Right renal pelvis (tissue), 4 donors: ENCODE measurements at regions not wholly inside any gene's neighbourhood (a gene's known extent, or its start where the extent isn't known, plus 50 kb on each side); places are given as distances from the start of the nearest gene placed in this dataset.
"Not testable (repeated sequence)": the region's sequence is repeated elsewhere in the genome, so short reads cannot be mapped to it uniquely, and the experiment has no call there.

Experiments
- DNase-seq, 4 donors: peaks; one replicate each; pipeline ENCODE4 v3.0.0-alpha.2; 2013; ENCODE audit warnings: low read depth in 4 of 4, low spot score in 3 of 4, missing footprints in 1 of 4

GRCh38 chr9:119951090-119951489 is 581.9 kb upstream of the BRINP1 start:
- DNase-seq: no peak

- DNase-seq: no peak
Measured at GRCh38 chr9:119945686-119946085, 576.5 kb upstream of the BRINP1 start.

GRCh38 chr9:119941091-119941490 is 571.9 kb upstream of the BRINP1 start:
- no peak for DNase-seq

- no peak for DNase-seq
Measured at GRCh38 chr9:119938871-119939270, 569.6 kb upstream of the BRINP1 start.

GRCh38 chr9:119934497-119934896 is 565.3 kb upstream of the BRINP1 start:
- no peak for DNase-seq

GRCh38 chr9:119933191-119933590 is 564.0 kb upstream of the BRINP1 start:
- DNase-seq: no peak

GRCh38 chr9:119924736-119925135 is 555.5 kb upstream of the BRINP1 start:
- no peak for DNase-seq

GRCh38 chr9:119917175-119917574 is 547.9 kb upstream of the BRINP1 start:
- DNase-seq: no peak

- no peak for DNase-seq
Measured at GRCh38 chr9:119907056-119907455, 537.8 kb upstream of the BRINP1 start.

- DNase-seq: no peak
Measured at GRCh38 chr9:119905724-119906123, 536.5 kb upstream of the BRINP1 start.

GRCh38 chr9:119903851-119904250 is 534.6 kb upstream of the BRINP1 start:
- no peak for DNase-seq

GRCh38 chr9:119902611-119903010 is 533.4 kb upstream of the BRINP1 start:
- DNase-seq: no peak

GRCh38 chr9:119898316-119898715 is 529.1 kb upstream of the BRINP1 start:
- no peak for DNase-seq

- no peak for DNase-seq
Measured at GRCh38 chr9:119884438-119884837, 515.2 kb upstream of the BRINP1 start.

GRCh38 chr9:119881898-119882297 is 512.7 kb upstream of the BRINP1 start:
- DNase-seq: no peak

GRCh38 chr9:119880361-119880760 is 511.1 kb upstream of the BRINP1 start:
- no peak for DNase-seq

GRCh38 chr9:119877306-119877705 is 508.1 kb upstream of the BRINP1 start:
- DNase-seq: no peak

- no peak for DNase-seq
Measured at GRCh38 chr9:119873877-119874276, 504.6 kb upstream of the BRINP1 start.

GRCh38 chr9:119870251-119870650 is 501.0 kb upstream of the BRINP1 start:
- DNase-seq: not testable (repeated sequence)

GRCh38 chr9:119868694-119869093 is 499.5 kb upstream of the BRINP1 start:
- DNase-seq: no peak

GRCh38 chr9:119861842-119862241 is 492.6 kb upstream of the BRINP1 start:
- DNase-seq: no peak

- no peak for DNase-seq
Measured at GRCh38 chr9:119859128-119859527, 489.9 kb upstream of the BRINP1 start.

GRCh38 chr9:119853126-119853525 is 483.9 kb upstream of the BRINP1 start:
- no peak for DNase-seq

- DNase-seq: no peak
Measured at GRCh38 chr9:119852390-119852789, 483.2 kb upstream of the BRINP1 start.
